GM23248 (cell line): ENCODE measurements at regions not wholly inside any gene's neighbourhood (a gene's known extent, or its start where the extent isn't known, plus 50 kb on each side); places are given as distances from the start of the nearest gene placed in this dataset.

Experiments
- DNase-seq: peaks from one replicate; pipeline ENCODE4 v3.0.0-alpha.2; 2015
- H2AFZ ChIP-seq: fragments of 200-600 bp; sonication (generic); 2 replicates; pipeline ENCODE4 v1.6.1; 2016; ENCODE audit warnings: antibody characterized with exemption
- H3F3A ChIP-seq: fragments of 200-600 bp; sonication (generic); 2 replicates; pipeline ENCODE4 v1.6.1; 2016; ENCODE audit warnings: mild to moderate bottlenecking, antibody characterized with exemption, mixed run types; ENCODE audit not compliant: insufficient read depth
- H3K27ac ChIP-seq: fragments of 200-600 bp; sonication (generic); 2 replicates; pipeline ENCODE4 v1.5.1; 2016; ENCODE audit warnings: mild to moderate bottlenecking
- H3K27me3 ChIP-seq: fragments of 200-600 bp; sonication (generic); replicated peaks from 2 replicates; pipeline ENCODE4 v1.6.1; 2016; ENCODE audit warnings: mild to moderate bottlenecking; ENCODE audit not compliant: insufficient read depth
- H3K36me3 ChIP-seq: fragments of 200-600 bp; sonication (generic); 2 replicates; pipeline ENCODE4 v1.6.1; 2016; ENCODE audit warnings: low read depth, mild to moderate bottlenecking
- H3K4me1 ChIP-seq: fragments of 200-600 bp; sonication (generic); 2 replicates; pipeline ENCODE4 v1.6.1; 2016; ENCODE audit warnings: mild to moderate bottlenecking; ENCODE audit not compliant: insufficient read depth
- H3K4me2 ChIP-seq: fragments of 200-600 bp; sonication (generic); one replicate; pipeline ENCODE4 v1.6.1; 2016; ENCODE audit warnings: mild to moderate bottlenecking; ENCODE audit not compliant: unreplicated experiment
- H3K4me3 ChIP-seq: fragments of 200-600 bp; sonication (generic); 2 replicates; pipeline ENCODE4 v1.5.1; 2016; ENCODE audit warnings: mild to moderate bottlenecking
- H3K79me2 ChIP-seq: fragments of 200-600 bp; sonication (generic); 2 replicates; pipeline ENCODE4 v1.6.1; 2016; ENCODE audit warnings: mild to moderate bottlenecking; ENCODE audit not compliant: insufficient read depth
- H3K9ac ChIP-seq: fragments of 200-600 bp; sonication (generic); 2 replicates; pipeline ENCODE4 v1.6.1; 2016; ENCODE audit warnings: mild to moderate bottlenecking
- H3K9me2 ChIP-seq: fragments of 200-600 bp; sonication (generic); 2 replicates; pipeline ENCODE4 v1.6.1; 2016; ENCODE audit warnings: mixed run types, mild to moderate bottlenecking, moderate library complexity; ENCODE audit not compliant: insufficient read depth
- H3K9me3 ChIP-seq: fragments of 200-600 bp; sonication (generic); one replicate; pipeline ENCODE4 v1.6.1; 2017; ENCODE audit warnings: low read depth
- H4K20me1 ChIP-seq: fragments of 200-600 bp; sonication (generic); 2 replicates; pipeline ENCODE4 v1.6.0; 2016; ENCODE audit not compliant: insufficient read depth
- EZH2 ChIP-seq: fragments of 200-600 bp; sonication (generic); IDR thresholded peaks from 2 replicates; pipeline ENCODE4 v1.6.1; 2018; ENCODE audit warnings: antibody characterized with exemption, mild to moderate bottlenecking; ENCODE audit not compliant: insufficient read depth, poor library complexity, severe bottlenecking
- EZH2phosphoT487 ChIP-seq: fragments of 200-600 bp; sonication (generic); IDR thresholded peaks from 2 replicates; pipeline ENCODE4 v1.6.1; 2018; ENCODE audit warnings: antibody characterized with exemption, moderate library complexity, mild to moderate bottlenecking, low read depth; ENCODE audit not compliant: insufficient read depth
- WGBS, 2 experiments: methylation state at CpG; one replicate each; pipeline ENCODE4 v1.1.6; 2015 to 2017; ENCODE audit warnings: low lambda C conversion rate in 2 of 2, low coverage in 1 of 2; ENCODE audit errors: missing lambda C conversion rate in 2 of 2; 5-methylcytosine and 5-hydroxymethylcytosine counted together
- in situ Hi-C: fragments of 300-500 bp; cut with MboI; formaldehyde crosslinking; loops from 2 replicates; pipeline ENCODE4 v1.15.0; 2020

GRCh38 chr3:160125258-160125657, 100.0 kb upstream of the C3orf80 start:
- no peaks in the 10 kb centered on the region for H3K79me2 ChIP-seq
- H2AFZ ChIP-seq = no peak overlapping the region
- TF ChIP-seq EZH2phosphoT487 = no peak
- TF ChIP-seq EZH2 = no peak
- no peak overlapping the region for H3K27ac ChIP-seq
- no peaks in the 10 kb centered on the region for H3K27me3 ChIP-seq
- 50 to 61% methylated on average over 2 of the region's 2 CpGs for WGBS, 2 experiments
- H3K9me3 ChIP-seq = no peaks in the 10 kb centered on the region
- in situ Hi-C loops = no loop called here
- H3K4me2 ChIP-seq = no peak overlapping the region
- DNase-seq = no peak
- H3K4me1 ChIP-seq = peaks cover 35% of the 10 kb centered on the region
- H3K4me3 ChIP-seq = no peak overlapping the region
- H4K20me1 ChIP-seq = no peaks in the 10 kb centered on the region
- H3K9me2 ChIP-seq = no peaks in the 10 kb centered on the region
- no peaks in the 10 kb centered on the region for H3K36me3 ChIP-seq
- peaks cover 24% of the 10 kb centered on the region for H3F3A ChIP-seq
- no peak overlapping the region for H3K9ac ChIP-seq

DNA sequence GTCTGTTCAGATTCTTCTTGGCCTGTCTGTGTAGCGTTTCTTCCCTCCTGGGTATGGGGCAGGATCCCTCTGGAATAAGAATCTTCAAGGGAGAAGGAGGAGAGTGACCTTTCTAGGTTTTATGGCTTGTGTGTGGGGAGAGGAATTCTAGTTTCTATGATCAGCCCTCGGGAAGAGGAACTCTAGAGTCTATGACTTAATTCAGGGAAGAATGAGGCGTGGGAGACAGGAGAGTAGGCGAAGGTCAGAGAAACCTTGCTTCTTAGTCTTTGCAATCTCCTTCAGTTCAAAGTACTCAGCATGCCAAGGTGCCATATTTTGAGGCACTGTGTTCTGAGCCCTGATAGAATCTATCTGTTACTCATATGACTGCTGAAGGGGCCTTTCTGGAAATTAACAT, 99.2 kb upstream of the C3orf80 start:
- Histone ChIP-seq H3K36me3 (no peaks in the 10 kb centered on the region), H4K20me1 (no peaks in the 10 kb centered on the region), H3K79me2 (no peaks in the 10 kb centered on the region), H2AFZ (no peak overlapping the region), H3K9me2 (no peaks in the 10 kb centered on the region), H3K4me1 (peaks cover 43% of the 10 kb centered on the region), H3K27ac (no peak overlapping the region), H3K27me3 (no peaks in the 10 kb centered on the region), H3K9me3 (no peaks in the 10 kb centered on the region), H3F3A (peaks cover 32% of the 10 kb centered on the region), H3K9ac (no peak overlapping the region), H3K4me2 (no peak overlapping the region), H3K4me3 (no peak overlapping the region)
- DNase-seq = no peak
- WGBS, 2 experiments = 73 to 79% methylated on average over 4 of the region's 4 CpGs
- in situ Hi-C loops = no loop called here
- TF ChIP-seq EZH2 = no peak
- TF ChIP-seq EZH2phosphoT487 = no peak

DNA sequence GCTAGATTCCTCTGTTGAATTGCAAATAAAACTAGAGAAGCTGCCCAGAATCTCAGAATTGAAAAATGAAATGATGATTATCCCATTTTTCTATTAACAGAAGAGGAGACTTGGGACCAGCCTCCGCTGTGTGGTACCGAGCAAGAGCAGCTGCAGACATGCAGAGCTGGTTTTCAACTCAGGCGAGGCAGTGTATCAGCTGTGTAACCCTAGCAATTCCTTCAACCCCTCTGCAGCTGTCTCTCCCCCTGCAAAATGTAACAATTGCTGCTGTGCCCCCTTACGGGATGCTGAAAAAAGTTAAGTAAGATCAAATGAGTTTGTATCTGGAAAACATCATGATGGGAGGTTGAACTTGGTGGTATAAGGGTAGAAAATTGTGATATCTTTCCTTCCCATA, 98.5 kb upstream of the C3orf80 start:
- no peaks in the 10 kb centered on the region for H3K9me2 ChIP-seq
- H3K27me3 ChIP-seq = no peaks in the 10 kb centered on the region
- H3K36me3 ChIP-seq = no peaks in the 10 kb centered on the region
- H2AFZ ChIP-seq = no peak overlapping the region
- WGBS, 2 experiments = 93% methylated on average over 4 of the region's 4 CpGs
- in situ Hi-C loops = no loop called here
- H3K79me2 ChIP-seq = no peaks in the 10 kb centered on the region
- no peak overlapping the region for H3K27ac ChIP-seq
- H3K4me1 ChIP-seq = peaks cover 46% of the 10 kb centered on the region
- TF ChIP-seq EZH2phosphoT487 (no peak), EZH2 (no peak)
- H4K20me1 ChIP-seq = no peaks in the 10 kb centered on the region
- H3K4me2 ChIP-seq = no peak overlapping the region
- peaks cover 35% of the 10 kb centered on the region for H3F3A ChIP-seq
- H3K9me3 ChIP-seq = no peaks in the 10 kb centered on the region
- H3K9ac ChIP-seq = no peak overlapping the region
- no peak overlapping the region for H3K4me3 ChIP-seq
- no peak for DNase-seq

GRCh38 chr3:160127308-160127707, 97.9 kb upstream of the C3orf80 start:
- Histone ChIP-seq H3K9me3 (no peaks in the 10 kb centered on the region), H2AFZ (no peak overlapping the region), H3K79me2 (no peaks in the 10 kb centered on the region), H3K27ac (no peak overlapping the region), H3K4me1 (peaks cover 46% of the 10 kb centered on the region), H3K9me2 (no peaks in the 10 kb centered on the region), H3K27me3 (no peaks in the 10 kb centered on the region), H4K20me1 (no peaks in the 10 kb centered on the region), H3K4me2 (no peak overlapping the region), H3K4me3 (no peak overlapping the region), H3K9ac (no peak overlapping the region), H3F3A (peaks cover 35% of the 10 kb centered on the region), H3K36me3 (no peaks in the 10 kb centered on the region)
- WGBS, 2 experiments = 97 to 100% methylated on average over 3 of the region's 3 CpGs
- TF ChIP-seq EZH2phosphoT487 (no peak), EZH2 (no peak)
- no peak for DNase-seq
- in situ Hi-C loops = no loop called here

GRCh38 chr3:160128056-160128455, 97.2 kb upstream of the C3orf80 start:
- peaks cover 46% of the 10 kb centered on the region for H3K4me1 ChIP-seq
- no peak overlapping the region for H3K27ac ChIP-seq
- no peak for DNase-seq
- no peaks in the 10 kb centered on the region for H4K20me1 ChIP-seq
- in situ Hi-C loops = no loop called here
- H3K36me3 ChIP-seq = no peaks in the 10 kb centered on the region
- H3K79me2 ChIP-seq = no peaks in the 10 kb centered on the region
- no peak overlapping the region for H3K9ac ChIP-seq
- peaks cover 35% of the 10 kb centered on the region for H3F3A ChIP-seq
- H3K4me3 ChIP-seq = no peak overlapping the region
- no peaks in the 10 kb centered on the region for H3K9me3 ChIP-seq
- H3K9me2 ChIP-seq = no peaks in the 10 kb centered on the region
- no peaks in the 10 kb centered on the region for H3K27me3 ChIP-seq
- H3K4me2 ChIP-seq = no peak overlapping the region
- TF ChIP-seq EZH2 = no peak
- H2AFZ ChIP-seq = no peak overlapping the region
